Type B pancreatic cell (in vitro differentiated cells): ENCODE measurements at regions not wholly inside any gene's neighbourhood (a gene's known extent, or its start where the extent isn't known, plus 50 kb on each side); places are given as distances from the start of the nearest gene placed in this dataset.

Experiments
- DNase-seq: peaks from one replicate; pipeline ENCODE4 v3.0.0; 2021; ENCODE audit warnings: mixed read lengths; ENCODE audit not compliant: unreplicated experiment; ENCODE audit errors: extremely low spot score
- H3K27ac Mint-ChIP-seq: 2 replicates; pipeline ENCODE4 v1.8.0; 2021; ENCODE audit warnings: mild to moderate bottlenecking, mixed read lengths
- H3K27me3 Mint-ChIP-seq: 2 replicates; pipeline ENCODE4 v1.8.0; 2021; ENCODE audit warnings: mixed read lengths
- H3K36me3 Mint-ChIP-seq: 2 replicates; pipeline ENCODE4 v1.8.0; 2021; ENCODE audit warnings: mixed read lengths
- H3K4me1 Mint-ChIP-seq: one replicate; pipeline ENCODE4 v1.8.0; 2021; ENCODE audit warnings: mixed read lengths; ENCODE audit not compliant: unreplicated experiment
- H3K4me3 Mint-ChIP-seq: 2 replicates; pipeline ENCODE4 v1.8.0; 2021; ENCODE audit warnings: mild to moderate bottlenecking, mixed read lengths
- H3K9me3 Mint-ChIP-seq: 2 replicates; pipeline ENCODE4 v1.8.0; 2021; ENCODE audit warnings: mixed read lengths
- TF ChIP-seq, protein P1 (sequence below): fragments of 200-600 bp; sonication (generic); conservative IDR thresholded peaks from 2 replicates; pipeline ENCODE4 v1.5.0; 2021; ENCODE audit warnings: antibody characterized with exemption, mild to moderate bottlenecking

DNA sequence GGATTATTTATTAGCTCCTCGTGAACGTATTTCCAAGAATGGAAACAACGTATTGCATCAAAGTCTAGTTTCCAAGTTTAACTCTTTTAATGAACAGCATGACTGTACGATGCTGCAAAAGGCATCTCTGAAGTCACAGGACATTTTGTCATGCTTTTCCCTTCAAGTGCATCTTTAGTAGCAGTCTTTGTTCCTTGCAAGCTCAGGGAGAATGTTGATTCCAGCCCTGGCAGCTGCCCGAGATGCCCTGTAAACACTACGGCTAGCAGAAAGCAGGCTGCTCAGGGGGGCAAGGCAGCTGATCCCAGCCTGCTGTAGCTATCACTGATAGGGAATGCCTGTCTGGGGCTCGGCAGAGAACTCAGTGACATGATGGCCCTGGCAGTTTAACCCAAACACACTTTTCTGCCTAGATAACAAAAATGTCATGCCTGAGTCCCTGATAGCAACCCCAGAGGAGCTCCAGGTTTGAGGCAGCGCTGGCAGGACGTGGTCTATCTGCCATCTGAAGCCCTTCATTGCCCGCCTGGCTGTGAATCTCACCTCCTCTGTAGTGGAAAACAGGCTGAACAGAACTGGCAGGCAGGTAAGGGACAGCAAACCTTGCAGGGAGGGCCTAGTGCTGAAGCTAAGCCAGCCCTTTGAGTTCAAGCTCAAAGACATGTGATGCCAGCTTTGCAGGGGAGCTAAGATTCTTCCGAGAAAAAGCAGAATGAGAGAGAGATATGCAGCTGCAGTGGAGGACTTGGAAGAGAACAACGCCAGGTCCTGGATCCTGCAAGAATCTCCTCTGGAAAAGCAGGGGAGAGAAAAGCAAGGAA is 264.6 kb downstream of the SNX10 start:
- peaks cover 15% of the 10 kb centered on the region for H3K4me1 Mint-ChIP-seq
- no peak overlapping the region for H3K4me3 Mint-ChIP-seq
- no peak overlapping the region for H3K27ac Mint-ChIP-seq
- TF ChIP-seq, protein P1, sequence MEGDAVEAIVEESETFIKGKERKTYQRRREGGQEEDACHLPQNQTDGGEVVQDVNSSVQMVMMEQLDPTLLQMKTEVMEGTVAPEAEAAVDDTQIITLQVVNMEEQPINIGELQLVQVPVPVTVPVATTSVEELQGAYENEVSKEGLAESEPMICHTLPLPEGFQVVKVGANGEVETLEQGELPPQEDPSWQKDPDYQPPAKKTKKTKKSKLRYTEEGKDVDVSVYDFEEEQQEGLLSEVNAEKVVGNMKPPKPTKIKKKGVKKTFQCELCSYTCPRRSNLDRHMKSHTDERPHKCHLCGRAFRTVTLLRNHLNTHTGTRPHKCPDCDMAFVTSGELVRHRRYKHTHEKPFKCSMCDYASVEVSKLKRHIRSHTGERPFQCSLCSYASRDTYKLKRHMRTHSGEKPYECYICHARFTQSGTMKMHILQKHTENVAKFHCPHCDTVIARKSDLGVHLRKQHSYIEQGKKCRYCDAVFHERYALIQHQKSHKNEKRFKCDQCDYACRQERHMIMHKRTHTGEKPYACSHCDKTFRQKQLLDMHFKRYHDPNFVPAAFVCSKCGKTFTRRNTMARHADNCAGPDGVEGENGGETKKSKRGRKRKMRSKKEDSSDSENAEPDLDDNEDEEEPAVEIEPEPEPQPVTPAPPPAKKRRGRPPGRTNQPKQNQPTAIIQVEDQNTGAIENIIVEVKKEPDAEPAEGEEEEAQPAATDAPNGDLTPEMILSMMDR, result no peak
- H3K36me3 Mint-ChIP-seq, result no peaks in the 10 kb centered on the region
- no peaks in the 10 kb centered on the region for H3K9me3 Mint-ChIP-seq
- DNase-seq, result no peak
- H3K27me3 Mint-ChIP-seq, result peaks cover 28% of the 10 kb centered on the region

DNA sequence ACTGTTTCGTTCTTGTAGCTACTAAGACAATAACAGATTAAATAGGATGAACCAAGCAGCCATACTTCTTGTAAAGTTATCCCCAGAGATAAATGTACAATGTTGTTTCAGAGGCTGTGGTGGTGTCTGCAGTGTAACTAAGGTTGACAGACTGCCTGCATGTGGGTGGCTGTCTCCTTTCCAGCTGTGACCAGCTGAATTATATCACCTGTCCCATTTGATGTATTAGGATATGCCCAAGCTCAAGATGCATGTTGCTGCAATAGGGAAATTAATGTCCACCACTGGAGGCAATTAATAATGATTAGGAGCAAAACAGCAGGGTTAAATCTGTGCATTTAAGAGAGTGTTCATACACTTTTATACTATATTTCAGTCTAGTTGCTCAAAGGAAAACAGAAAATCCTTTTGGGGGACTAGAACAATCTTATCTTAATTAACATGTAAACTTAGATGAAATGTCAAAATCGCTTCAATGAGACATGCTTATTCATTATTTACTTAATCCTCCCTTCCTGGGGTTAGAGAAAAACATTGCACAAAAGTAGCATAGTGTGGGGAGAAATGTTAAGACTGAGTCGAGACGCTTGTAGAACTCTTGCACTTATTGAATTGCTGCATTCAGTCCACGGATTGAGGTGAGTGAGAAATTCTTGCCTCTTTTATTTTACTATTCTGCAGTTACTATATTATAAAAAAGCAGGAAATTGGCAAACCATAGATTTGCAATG is 269.0 kb downstream of the SNX10 start:
- peaks cover 13% of the 10 kb centered on the region for H3K27me3 Mint-ChIP-seq
- H3K9me3 Mint-ChIP-seq, result no peaks in the 10 kb centered on the region
- no peaks in the 10 kb centered on the region for H3K36me3 Mint-ChIP-seq
- peaks cover 10% of the 10 kb centered on the region for H3K4me1 Mint-ChIP-seq
- H3K4me3 Mint-ChIP-seq, result no peak overlapping the region
- TF ChIP-seq, protein P1, result no peak
- no peak overlapping the region for H3K27ac Mint-ChIP-seq
- DNase-seq, result no peak

DNA sequence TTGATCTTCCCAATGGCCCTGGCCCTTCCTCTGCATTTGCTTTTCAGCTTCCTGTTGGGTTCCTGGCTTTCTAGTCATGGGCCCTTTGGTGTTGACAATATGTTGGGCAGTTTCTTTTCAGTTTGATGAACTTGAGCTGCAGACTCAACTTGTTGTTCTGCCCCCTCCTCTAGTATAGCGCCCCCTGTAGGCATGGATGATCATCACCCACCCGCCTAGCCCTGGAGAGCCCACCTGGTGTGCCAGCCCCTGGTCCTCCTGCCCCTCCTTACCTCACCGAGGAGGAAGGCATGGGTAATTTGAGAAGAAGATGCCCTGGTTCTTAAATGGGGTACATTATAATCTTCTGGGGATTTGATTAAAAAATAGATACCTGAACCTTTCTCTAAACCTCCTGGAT is 271.2 kb downstream of the SNX10 start:
- DNase-seq, result no peak
- no peaks in the 10 kb centered on the region for H3K9me3 Mint-ChIP-seq
- H3K27me3 Mint-ChIP-seq, result peaks cover 9% of the 10 kb centered on the region
- no peaks in the 10 kb centered on the region for H3K36me3 Mint-ChIP-seq
- H3K4me3 Mint-ChIP-seq, result no peak overlapping the region
- H3K27ac Mint-ChIP-seq, result no peak overlapping the region
- TF ChIP-seq, protein P1, result no peak
- H3K4me1 Mint-ChIP-seq, result peaks cover 10% of the 10 kb centered on the region

DNA sequence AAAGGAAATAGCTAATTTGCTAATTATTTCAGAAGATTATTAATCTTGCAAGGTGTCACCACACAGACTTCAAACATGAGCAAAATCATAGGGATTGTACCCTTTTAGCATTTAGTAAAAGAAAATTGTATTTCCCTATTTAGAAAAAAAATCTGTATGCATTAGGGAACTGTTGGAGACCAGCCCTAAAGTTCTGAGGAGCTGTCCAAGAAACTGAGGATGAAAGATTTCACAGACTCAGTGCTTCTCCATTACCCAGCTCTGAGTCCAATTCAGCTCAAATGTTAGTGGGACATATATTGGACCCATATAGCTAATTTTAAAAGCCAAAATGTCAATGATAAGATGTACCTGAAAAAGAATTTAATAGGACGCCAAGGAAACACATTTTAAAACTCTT is 271.7 kb downstream of the SNX10 start:
- Mint-ChIP-seq H3K4me1 (peaks cover 10% of the 10 kb centered on the region), H3K27ac (no peak overlapping the region), H3K36me3 (no peaks in the 10 kb centered on the region), H3K27me3 (peaks cover 9% of the 10 kb centered on the region), H3K9me3 (no peaks in the 10 kb centered on the region), H3K4me3 (no peak overlapping the region)
- no peak for DNase-seq
- TF ChIP-seq, protein P1, result no peak

DNA sequence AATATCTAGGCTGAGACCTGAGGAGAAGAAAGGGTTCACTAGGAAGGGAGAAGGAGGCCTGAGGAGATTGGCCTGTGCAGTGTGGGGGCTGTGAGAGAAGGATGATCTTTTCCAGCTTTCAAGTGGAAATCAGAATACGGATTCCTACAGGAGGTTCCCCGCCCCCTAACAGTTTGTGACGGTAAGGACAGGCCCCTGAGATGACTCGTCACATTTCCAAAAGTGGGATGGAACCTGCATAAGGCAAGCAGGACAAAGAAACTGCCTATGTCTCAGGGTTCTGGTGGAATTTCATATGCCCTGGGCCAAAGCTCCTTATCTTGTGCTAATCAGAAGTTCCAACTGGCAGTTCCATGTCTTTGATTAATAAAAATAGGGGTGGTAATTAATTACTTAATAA is 275.6 kb downstream of the SNX10 start:
- peaks cover 3% of the 10 kb centered on the region for H3K27me3 Mint-ChIP-seq

More for the DNA sequence above, 275.6 kb downstream of the SNX10 start:
- TF ChIP-seq, protein P1, result no peak
- no peaks in the 10 kb centered on the region for H3K36me3 Mint-ChIP-seq
- DNase-seq, result no peak
- no peaks in the 10 kb centered on the region for H3K4me1 Mint-ChIP-seq
- H3K9me3 Mint-ChIP-seq, result peaks cover 7% of the 10 kb centered on the region
- no peak overlapping the region for H3K4me3 Mint-ChIP-seq
- no peak overlapping the region for H3K27ac Mint-ChIP-seq
